Progenitor cell of endocrine pancreas (in vitro differentiated cells): ENCODE measurements at regions not wholly inside any gene's neighbourhood (a gene's known extent, or its start where the extent isn't known, plus 50 kb on each side); places are given as distances from the start of the nearest gene placed in this dataset.

Experiments
- DNase-seq: peaks from one replicate; pipeline ENCODE4 v3.0.0; 2021; ENCODE audit warnings: low spot score; ENCODE audit not compliant: unreplicated experiment
- H3K27ac Mint-ChIP-seq: 2 replicates; pipeline ENCODE4 v1.8.0; 2021; ENCODE audit warnings: mild to moderate bottlenecking, moderate library complexity, mixed read lengths
- H3K27me3 Mint-ChIP-seq: 2 replicates; pipeline ENCODE4 v1.8.0; 2021; ENCODE audit warnings: mixed read lengths
- H3K36me3 Mint-ChIP-seq: 2 replicates; pipeline ENCODE4 v1.8.0; 2022; ENCODE audit warnings: mixed read lengths; ENCODE audit not compliant: insufficient read depth
- H3K4me1 Mint-ChIP-seq: 2 replicates; pipeline ENCODE4 v1.8.0; 2021; ENCODE audit warnings: low read depth, mixed read lengths
- H3K4me3 Mint-ChIP-seq: 2 replicates; pipeline ENCODE4 v1.8.0; 2021; ENCODE audit warnings: low read depth, mild to moderate bottlenecking, moderate library complexity, mixed read lengths
- H3K9me3 Mint-ChIP-seq: 2 replicates; pipeline ENCODE4 v1.8.0; 2021; ENCODE audit warnings: low read depth, mixed read lengths
- TF ChIP-seq, protein P1 (sequence below): fragments of 200-600 bp; sonication (generic); IDR thresholded peaks from one replicate; pipeline ENCODE4 v1.5.0; 2021; ENCODE audit warnings: antibody characterized with exemption, mild to moderate bottlenecking; ENCODE audit not compliant: unreplicated experiment

DNA sequence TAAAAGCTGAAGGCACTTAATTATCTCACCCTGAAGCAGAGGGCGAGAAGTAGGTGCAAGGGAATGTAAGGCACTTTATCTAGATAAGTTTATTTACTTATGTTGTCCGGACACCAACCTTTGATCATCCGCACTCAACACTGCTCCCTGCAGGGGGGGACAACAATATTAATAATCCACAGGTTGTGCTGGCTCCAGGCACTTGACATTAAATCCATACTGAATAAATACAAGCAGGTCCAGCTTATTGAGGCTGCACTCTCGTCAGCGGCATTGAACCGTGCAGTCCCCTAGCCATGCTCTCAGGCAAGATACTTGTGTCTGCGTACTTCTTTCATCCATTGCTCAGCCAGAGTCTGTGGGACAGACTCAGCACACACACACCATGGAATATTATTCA lies 374.5 kb upstream of the NBEA start:
- peaks cover 26% of the 10 kb centered on the region for H3K27me3 Mint-ChIP-seq
- H3K9me3 Mint-ChIP-seq: peaks cover 4% of the 10 kb centered on the region
- peak; percentile 12 for DNase-seq
- no peak overlapping the region for H3K4me3 Mint-ChIP-seq
- H3K36me3 Mint-ChIP-seq: no peaks in the 10 kb centered on the region
- peak overlapping the region; percentile 47 for H3K27ac Mint-ChIP-seq
- H3K4me1 Mint-ChIP-seq: peaks cover 20% of the 10 kb centered on the region
- TF ChIP-seq, protein P1, sequence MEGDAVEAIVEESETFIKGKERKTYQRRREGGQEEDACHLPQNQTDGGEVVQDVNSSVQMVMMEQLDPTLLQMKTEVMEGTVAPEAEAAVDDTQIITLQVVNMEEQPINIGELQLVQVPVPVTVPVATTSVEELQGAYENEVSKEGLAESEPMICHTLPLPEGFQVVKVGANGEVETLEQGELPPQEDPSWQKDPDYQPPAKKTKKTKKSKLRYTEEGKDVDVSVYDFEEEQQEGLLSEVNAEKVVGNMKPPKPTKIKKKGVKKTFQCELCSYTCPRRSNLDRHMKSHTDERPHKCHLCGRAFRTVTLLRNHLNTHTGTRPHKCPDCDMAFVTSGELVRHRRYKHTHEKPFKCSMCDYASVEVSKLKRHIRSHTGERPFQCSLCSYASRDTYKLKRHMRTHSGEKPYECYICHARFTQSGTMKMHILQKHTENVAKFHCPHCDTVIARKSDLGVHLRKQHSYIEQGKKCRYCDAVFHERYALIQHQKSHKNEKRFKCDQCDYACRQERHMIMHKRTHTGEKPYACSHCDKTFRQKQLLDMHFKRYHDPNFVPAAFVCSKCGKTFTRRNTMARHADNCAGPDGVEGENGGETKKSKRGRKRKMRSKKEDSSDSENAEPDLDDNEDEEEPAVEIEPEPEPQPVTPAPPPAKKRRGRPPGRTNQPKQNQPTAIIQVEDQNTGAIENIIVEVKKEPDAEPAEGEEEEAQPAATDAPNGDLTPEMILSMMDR: no peak

DNA sequence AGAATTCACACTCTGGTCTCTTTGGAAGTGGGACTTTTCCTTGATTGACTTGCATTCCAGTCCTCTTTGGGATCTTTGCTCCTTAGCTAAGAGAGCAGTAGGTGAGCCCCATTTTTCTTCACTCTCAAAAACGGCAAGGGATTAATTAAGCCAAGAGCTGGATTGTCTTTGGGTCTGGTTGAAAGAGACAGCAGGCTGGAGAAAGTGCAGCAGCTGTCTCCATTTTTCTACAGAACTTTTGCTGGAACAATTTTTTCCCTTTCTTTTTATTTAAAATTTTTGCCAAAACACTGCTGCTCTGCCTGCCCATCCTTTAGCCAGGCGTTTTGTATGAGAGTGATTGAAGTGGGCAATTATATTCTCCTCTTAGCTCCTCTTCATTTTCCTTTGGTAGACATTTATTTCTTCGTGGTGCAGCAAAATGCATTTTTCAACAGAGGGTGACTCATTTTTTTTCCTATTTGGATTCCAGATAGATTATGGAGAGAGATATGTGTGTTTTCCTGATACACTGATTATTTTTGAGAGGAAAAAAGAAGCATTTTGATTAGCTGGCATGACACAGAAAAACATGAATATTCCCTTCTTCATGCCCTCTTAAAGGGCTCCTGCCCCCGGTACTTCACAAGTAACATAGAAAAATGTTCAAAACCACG lies 371.2 kb upstream of the NBEA start:
- H3K4me1 Mint-ChIP-seq: peaks cover 20% of the 10 kb centered on the region
- DNase-seq: no peak

DNA sequence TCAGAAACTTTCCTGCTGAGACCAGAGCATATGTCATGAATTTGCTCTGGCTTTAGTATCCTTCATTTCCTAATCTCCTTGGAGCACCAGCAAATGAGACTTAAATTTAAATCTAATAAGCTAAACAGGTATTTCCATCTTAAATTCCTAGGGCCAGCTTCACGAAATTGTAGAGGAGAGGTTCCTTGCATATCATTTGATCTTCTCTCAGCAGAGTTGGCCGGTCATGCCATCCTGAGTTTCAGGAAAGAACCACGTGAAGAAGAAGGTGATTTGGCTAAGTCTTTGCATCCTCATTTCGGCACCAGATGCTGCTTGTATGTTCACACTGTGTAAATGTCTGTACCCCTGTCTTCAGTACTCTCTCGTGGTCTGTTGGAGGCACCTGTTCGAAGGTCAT lies 370.4 kb upstream of the NBEA start:
- TF ChIP-seq, protein P1: no peak
- Mint-ChIP-seq H3K4me3 (no peak overlapping the region), H3K27me3 (peaks cover 29% of the 10 kb centered on the region), H3K36me3 (no peaks in the 10 kb centered on the region), H3K4me1 (peaks cover 18% of the 10 kb centered on the region), H3K9me3 (no peaks in the 10 kb centered on the region), H3K27ac (no peak overlapping the region)
- DNase-seq: no peak

More for the DNA sequence above, 371.2 kb upstream of the NBEA start:
- H3K27me3 Mint-ChIP-seq: peaks cover 26% of the 10 kb centered on the region
- H3K36me3 Mint-ChIP-seq: no peaks in the 10 kb centered on the region
- TF ChIP-seq, protein P1: no peak
- no peak overlapping the region for H3K27ac Mint-ChIP-seq
- no peak overlapping the region for H3K4me3 Mint-ChIP-seq
- no peaks in the 10 kb centered on the region for H3K9me3 Mint-ChIP-seq

DNA sequence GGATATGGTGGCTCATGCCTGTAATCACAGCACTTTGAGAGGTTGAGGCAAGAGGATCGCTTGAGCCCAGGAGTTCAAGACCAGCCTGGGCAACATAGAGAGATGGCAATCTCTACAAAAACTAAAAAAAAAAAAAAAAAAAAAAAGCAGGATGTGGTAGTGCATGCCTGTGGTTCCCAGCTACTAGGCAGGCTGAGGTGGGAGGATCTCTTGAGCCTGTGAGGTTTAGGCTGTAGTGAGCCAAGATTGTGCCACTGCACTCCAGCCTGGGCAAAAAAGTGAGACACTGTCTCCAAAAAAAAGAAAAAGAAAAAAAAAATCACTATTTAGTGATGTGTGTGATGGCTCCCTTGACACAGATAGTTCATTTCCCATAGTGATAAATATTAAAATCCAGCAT lies 365.0 kb upstream of the NBEA start:
- TF ChIP-seq, protein P1: no peak
- Mint-ChIP-seq H3K27me3 (peaks cover 12% of the 10 kb centered on the region), H3K9me3 (no peaks in the 10 kb centered on the region), H3K27ac (no peak overlapping the region), H3K4me1 (no peaks in the 10 kb centered on the region), H3K4me3 (no peak overlapping the region), H3K36me3 (no peaks in the 10 kb centered on the region)
- DNase-seq: no peak

DNA sequence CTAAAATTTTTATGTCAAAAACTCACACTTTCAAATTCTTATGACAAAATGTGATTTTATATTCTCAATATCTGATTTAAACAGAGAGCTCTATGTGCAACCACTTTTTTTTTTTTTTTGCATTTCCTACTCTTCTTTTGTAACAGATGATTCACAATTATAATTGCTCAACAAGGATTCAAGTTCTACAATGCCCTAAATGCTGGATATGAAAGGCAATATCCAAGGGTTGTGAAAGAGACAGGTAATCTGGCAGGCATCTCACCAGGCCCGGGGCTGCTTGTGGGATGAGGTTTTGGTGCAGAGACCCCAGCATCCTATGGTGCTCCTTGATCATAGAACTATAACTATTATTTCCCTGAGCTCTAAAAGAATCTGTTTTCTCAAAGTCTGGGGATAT lies 363.6 kb upstream of the NBEA start:
- TF ChIP-seq, protein P1: no peak
- no peaks in the 10 kb centered on the region for H3K9me3 Mint-ChIP-seq
- DNase-seq: no peak
- peaks cover 6% of the 10 kb centered on the region for H3K27me3 Mint-ChIP-seq
- no peaks in the 10 kb centered on the region for H3K36me3 Mint-ChIP-seq
- no peak overlapping the region for H3K4me3 Mint-ChIP-seq
- no peaks in the 10 kb centered on the region for H3K4me1 Mint-ChIP-seq
- H3K27ac Mint-ChIP-seq: no peak overlapping the region
